Fibroblast of the conjunctiva (primary cell): ENCODE measurements at regions not wholly inside any gene's neighbourhood (a gene's known extent, or its start where the extent isn't known, plus 50 kb on each side); places are given as distances from the start of the nearest gene placed in this dataset.
"Not testable (repeated sequence)": the region's sequence is repeated elsewhere in the genome, so short reads cannot be mapped to it uniquely, and the experiment has no call there.

Experiments
- DNase-seq: peaks from one replicate; pipeline ENCODE4 v3.0.0-alpha.2; 2010; ENCODE audit warnings: low read depth

DNA sequence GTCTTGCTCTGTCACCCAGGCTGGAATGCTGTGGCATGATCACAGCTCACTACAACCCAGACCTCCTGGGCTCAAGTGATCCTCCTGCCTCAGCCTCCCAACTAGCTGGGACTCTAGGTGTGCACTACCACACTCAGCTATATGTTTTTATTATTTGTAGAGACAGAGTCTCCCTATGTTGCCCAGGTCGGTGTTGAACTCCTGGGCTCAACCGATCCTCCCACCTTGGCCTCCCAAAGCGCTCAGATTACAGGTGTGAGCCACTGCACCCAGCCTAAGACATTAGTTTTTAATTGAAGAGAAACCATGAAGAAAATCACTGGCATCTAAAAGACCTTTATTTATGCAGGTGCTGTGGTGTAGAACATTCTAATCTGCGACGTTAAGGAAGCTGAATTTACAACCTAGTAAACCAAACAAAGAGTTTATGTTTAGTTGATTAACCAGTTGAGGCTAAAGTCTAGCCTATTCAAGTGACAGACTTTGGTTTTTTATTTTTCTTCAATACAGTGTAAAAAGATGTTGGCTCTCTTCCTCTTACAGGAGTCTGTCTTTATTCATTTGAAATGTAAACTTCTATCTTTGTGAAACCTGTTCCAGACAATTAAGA lies 52.5 kb upstream of the NBL1 start:
- no peak for DNase-seq

GRCh38 chr1:19585507-19585906 lies 58.6 kb upstream of the NBL1 start:
- DNase-seq = no peak

- no peak for DNase-seq
Observed at GRCh38 chr1:19582318-19582717, 61.8 kb upstream of the NBL1 start.

GRCh38 chr1:19581381-19581780 lies 62.7 kb upstream of the NBL1 start:
- DNase-seq = no peak

- no peak for DNase-seq
Observed at GRCh38 chr1:19577561-19577960, 66.5 kb upstream of the NBL1 start.

DNA sequence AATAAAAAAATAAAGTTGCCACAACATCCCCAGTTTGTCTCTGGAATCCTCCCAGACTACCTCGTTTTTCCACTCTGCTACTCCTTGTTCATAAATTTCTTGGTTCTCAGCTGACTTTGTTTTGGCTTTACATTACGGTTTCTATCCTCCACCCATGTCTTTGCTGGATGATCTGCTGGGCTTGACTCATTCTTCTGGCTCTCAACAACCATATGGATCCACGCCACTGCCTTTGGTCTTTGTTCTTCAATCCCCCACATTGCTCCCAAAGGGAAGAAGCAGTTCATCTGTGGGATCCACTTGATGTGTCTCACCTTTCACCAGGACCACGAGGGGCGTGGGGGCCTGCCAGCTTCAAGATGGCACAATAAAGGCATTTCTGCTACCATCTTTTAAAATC lies 67.1 kb upstream of the NBL1 start:
- peak; percentile 72 for DNase-seq

GRCh38 chr1:19569786-19570185 lies 74.3 kb upstream of the NBL1 start:
- DNase-seq = no peak

- no peak for DNase-seq
Observed at GRCh38 chr1:19567041-19567440, 77.1 kb upstream of the NBL1 start.

- DNase-seq = no peak
Observed at GRCh38 chr1:19564366-19564765, 79.0 kb upstream of the CAPZB start.

DNA sequence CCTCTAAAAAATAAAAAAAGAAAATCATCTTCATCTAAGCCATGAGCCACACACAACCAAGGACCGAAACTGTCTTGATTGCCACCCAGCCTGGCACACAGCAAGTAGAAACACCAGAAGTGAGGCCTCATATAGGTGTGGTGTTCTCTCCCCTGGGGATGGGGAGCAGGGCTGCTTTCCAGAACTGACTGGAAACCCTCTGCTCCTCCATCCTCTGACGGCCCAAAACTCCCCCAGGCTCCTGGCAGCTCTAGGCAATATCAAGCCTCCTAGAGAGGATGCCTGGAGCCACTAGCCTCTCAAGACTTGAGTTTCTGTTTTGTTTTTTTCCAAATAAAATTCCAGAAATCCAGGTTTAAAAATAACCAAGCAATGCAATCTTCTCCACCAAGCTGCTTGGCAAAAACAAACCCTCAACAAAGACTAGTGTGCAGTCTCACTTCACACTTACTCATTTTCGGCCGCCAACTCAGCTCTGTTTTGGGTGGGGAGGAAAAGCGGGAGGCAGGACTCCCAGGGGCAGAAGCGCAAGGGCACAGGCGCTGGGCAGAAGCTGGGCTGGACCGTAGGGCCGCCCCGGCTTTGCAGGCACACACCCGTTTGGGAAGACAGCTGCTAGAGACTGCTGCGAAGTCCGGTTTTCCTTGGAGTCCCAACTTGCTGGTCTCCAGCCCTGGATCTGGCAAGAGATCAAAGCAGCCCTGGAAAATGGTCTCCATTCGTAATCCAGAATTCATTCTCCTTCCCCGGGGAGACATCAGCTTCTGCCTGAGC lies 78.2 kb upstream of the CAPZB start:
- DNase-seq = peak; percentile 29

DNA sequence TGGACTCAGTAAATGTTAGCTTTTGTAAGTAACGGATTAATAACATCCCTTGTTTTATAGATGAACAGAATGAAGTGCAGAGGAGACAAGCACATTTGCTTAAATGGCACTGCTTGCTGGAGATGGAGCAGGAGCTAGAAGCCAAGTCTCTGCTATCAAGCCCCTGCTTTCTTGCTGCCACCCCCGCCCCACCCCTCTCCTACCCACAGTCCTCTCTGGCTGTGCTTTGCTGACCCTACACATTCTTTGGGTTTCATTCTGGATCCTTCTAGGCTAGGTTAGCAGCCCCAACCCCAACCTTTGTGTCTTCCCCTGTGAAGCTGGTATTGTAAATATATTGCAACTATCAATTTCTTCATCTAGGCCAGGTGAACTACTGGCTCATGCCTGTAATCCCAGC lies 77.5 kb upstream of the CAPZB start:
- no peak for DNase-seq

DNA sequence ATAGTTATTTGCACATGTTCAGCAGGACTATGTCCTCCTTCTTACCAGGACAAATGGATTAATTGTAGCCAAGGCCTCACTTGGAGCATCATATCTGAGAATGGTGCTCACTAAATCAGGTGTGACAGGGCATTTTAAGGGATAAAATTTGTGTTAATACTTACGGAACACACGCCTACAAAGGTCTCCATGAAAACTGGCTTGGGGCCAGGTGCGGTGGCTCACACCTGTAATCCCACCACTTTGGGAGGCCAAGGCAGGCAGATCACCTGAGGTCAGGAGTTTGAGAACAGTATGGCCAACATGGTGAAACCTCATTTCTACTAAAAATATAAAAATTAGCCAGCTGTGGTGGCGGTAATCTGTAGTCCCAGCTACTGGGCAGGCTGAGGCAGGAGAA lies 75.1 kb upstream of the CAPZB start:
- DNase-seq = no peak

GRCh38 chr1:19559641-19560040 lies 74.3 kb upstream of the CAPZB start:
- peak; percentile 29 for DNase-seq

GRCh38 chr1:19557609-19558051 lies 72.3 kb upstream of the CAPZB start:
- no peak for DNase-seq

- no peak for DNase-seq
Observed at GRCh38 chr1:19554090-19554489, 68.8 kb upstream of the CAPZB start.

GRCh38 chr1:19552291-19553010 lies 67.1 kb upstream of the CAPZB start:
- DNase-seq = no peak

DNA sequence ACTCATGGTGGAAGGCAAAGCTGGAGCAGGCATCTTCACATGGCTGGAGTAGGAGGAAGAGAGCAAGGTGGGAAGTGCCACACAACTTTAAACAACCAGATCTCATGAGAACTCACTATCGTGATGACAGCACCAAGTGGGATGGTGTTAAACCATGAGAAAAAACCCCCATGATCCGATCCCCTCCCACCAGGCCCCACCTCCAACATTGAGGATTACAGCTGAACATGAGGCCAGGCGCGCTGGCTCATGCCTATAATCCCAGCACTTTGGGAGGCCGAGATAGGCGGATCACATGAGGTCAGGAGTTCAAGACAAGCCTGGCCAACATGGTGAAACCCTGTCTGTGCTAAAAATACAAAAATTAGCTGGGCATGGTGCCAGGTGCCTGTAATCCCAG lies 66.5 kb upstream of the CAPZB start:
- not testable (repeated sequence) for DNase-seq

- not testable (repeated sequence) for DNase-seq
Observed at GRCh38 chr1:19550437-19550836, 65.1 kb upstream of the CAPZB start.

DNA sequence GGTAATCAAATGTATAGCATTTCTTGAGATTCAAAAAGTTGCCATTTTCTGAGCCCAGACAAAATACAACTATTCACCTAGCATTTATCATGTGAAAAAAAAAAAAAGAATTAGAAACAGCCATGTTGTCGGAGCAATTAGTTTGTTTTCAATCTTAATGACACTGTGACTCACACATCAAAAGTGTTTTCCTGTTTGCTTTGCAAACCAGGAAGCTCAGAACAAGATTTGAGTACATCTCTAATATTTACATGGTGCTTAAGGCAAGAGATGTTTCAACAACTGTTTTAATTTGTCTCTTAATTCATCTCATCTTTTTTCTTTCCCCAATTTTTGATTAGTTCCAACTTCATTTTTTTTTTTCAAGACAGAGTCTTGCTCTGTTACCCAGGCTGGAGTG lies 62.5 kb upstream of the CAPZB start:
- no peak for DNase-seq

DNA sequence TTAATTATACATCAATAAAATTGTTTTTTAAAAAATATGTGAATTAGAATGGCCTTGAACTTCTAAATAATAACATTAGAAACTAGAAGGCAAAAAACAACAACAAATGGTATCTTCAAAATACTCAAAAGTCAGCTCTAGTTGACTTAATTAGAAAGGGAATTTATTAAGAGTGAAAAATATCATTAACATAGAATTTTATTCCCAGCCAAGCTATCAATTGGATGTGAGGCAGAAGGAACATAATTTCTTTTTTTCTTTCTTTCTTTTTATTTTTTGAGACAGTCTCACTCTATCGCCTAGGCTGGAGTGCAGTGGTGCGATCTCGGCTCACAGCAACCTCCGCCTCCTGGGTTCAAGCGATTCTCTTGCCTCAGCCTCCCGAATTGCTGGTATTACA lies 51.2 kb upstream of the CAPZB start:
- DNase-seq = no peak

- DNase-seq = no peak
Observed at GRCh38 chr1:19535214-19535613, 49.9 kb upstream of the CAPZB start.
